ENCODE measurements at regions not wholly inside any gene's neighbourhood (a gene's known extent, or its start where the extent isn't known, plus 50 kb on each side); places are given as distances from the start of the nearest gene placed in this dataset.

- no peak for FAIRE-seq
Measured at GRCh38 chr5:42360616-42361314, 62.5 kb upstream of the GHR start.

DNA sequence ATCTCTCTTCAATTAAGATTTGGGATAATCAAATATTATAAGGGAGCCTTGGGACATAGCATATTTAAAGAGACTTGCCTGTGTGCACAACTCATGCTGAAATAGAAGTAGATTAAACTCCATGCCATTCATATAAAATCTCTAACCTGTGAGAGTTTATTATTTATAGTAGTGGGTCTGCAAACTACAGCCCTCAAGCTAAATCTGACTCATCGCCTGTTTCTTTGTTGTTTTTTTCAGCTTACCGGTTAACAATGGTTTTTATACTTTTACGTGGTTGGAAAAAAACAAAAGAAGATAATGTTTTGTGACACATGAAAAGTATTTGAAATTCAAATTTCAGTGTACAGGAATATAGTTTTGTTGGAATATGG, 61.9 kb upstream of the GHR start:
- no peak for FAIRE-seq

DNA sequence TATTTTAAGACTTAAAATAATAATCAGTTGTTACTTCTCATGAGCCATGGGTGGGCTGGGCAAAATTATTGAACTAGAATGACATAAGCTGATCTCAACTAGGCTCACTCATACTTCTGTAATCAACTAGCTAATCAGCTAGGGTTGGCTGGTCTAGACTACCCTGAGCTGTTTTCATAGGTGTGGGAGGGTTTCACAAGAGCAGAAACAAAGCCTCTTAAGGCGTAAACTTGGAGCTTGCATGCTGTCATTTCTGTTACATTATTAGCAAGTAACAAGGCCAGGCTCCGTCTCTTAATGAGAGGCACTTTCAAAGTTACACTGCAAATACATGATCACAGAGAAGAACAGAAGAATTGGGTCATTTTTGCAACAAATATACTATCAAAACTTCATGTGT, 57.2 kb upstream of the GHR start:
- no peak for FAIRE-seq

All from G401.6 (cell line).